ENCODE measurements at regions not wholly inside any gene's neighbourhood (a gene's known extent, or its start where the extent isn't known, plus 50 kb on each side); places are given as distances from the start of the nearest gene placed in this dataset.

- no peak for TF ChIP-seq CTCF (IDR thresholded peaks at IDR 0.05)
- no peak for TF ChIP-seq POLR2A (IDR thresholded peaks at IDR 0.05)
Measured at GRCh38 chr6:112429226-112429625, 82.1 kb downstream of the RFPL4B start.
